ENCODE measurements at regions not wholly inside any gene's neighbourhood (a gene's known extent, or its start where the extent isn't known, plus 50 kb on each side); places are given as distances from the start of the nearest gene placed in this dataset.

GRCh38 chr12:105580821-105581352 lies 250.4 kb downstream of the C12orf75 start:
- TF ChIP-seq, protein P1, sequence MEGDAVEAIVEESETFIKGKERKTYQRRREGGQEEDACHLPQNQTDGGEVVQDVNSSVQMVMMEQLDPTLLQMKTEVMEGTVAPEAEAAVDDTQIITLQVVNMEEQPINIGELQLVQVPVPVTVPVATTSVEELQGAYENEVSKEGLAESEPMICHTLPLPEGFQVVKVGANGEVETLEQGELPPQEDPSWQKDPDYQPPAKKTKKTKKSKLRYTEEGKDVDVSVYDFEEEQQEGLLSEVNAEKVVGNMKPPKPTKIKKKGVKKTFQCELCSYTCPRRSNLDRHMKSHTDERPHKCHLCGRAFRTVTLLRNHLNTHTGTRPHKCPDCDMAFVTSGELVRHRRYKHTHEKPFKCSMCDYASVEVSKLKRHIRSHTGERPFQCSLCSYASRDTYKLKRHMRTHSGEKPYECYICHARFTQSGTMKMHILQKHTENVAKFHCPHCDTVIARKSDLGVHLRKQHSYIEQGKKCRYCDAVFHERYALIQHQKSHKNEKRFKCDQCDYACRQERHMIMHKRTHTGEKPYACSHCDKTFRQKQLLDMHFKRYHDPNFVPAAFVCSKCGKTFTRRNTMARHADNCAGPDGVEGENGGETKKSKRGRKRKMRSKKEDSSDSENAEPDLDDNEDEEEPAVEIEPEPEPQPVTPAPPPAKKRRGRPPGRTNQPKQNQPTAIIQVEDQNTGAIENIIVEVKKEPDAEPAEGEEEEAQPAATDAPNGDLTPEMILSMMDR (IDR thresholded peaks at IDR 0.05) = no peak
- DNase-seq (peak in 1 of 3 donors; percentile 33), ATAC-seq (peak; percentile 92)
- Histone ChIP-seq H3K4me3 (no peak overlapping the region), H3K9me3 (no peaks in the 10 kb centered on the region), H3K36me3 (ENCODE audit: low read depth) (no peaks in the 10 kb centered on the region), H3K4me1 (ENCODE audit: low read depth) (no peaks in the 10 kb centered on the region)
- intact Hi-C loops (cut with DNase I, micrococcal nuclease) = no loop called here

DNA sequence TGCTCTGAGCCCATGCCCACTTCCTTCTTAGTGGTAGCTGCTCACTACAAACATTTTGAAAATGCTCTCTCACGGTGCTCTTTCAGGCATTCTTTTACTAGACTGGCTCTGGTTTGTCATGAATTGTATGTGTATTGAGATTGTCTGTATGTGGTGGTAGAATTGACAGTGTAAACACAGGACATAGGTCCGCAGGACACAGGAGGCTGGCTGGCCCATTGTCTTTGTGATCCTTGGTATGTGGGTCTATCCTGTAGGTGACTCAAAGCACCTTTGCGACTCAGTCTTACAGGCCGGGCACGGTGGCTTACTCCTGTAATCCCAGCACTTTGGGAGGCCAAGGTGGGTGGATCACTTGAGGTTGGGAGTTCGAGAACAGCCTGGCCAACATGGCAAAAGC lies 250.9 kb downstream of the C12orf75 start:
- no peaks in the 10 kb centered on the region for H3K9me3 ChIP-seq
- H3K36me3 ChIP-seq (ENCODE audit: low read depth) = no peaks in the 10 kb centered on the region
- no peaks in the 10 kb centered on the region for H3K4me1 ChIP-seq (ENCODE audit: low read depth)
- H3K4me3 ChIP-seq = no peak overlapping the region
- ATAC-seq = peak; percentile 9
- intact Hi-C loops (cut with DNase I, micrococcal nuclease) = no loop called here
- DNase-seq = no peak
- TF ChIP-seq, protein P1 (IDR thresholded peaks at IDR 0.05) = no peak

GRCh38 chr12:105585107-105585506 lies 254.6 kb downstream of the C12orf75 start:
- TF ChIP-seq, protein P1 (IDR thresholded peaks at IDR 0.05) = no peak
- DNase-seq (no peak), ATAC-seq (no peak)
- Histone ChIP-seq H3K4me3 (no peak overlapping the region), H3K4me1 (ENCODE audit: low read depth) (no peaks in the 10 kb centered on the region), H3K9me3 (no peaks in the 10 kb centered on the region), H3K36me3 (ENCODE audit: low read depth) (no peaks in the 10 kb centered on the region)
- intact Hi-C loops (cut with DNase I, micrococcal nuclease) = no loop called here

DNA sequence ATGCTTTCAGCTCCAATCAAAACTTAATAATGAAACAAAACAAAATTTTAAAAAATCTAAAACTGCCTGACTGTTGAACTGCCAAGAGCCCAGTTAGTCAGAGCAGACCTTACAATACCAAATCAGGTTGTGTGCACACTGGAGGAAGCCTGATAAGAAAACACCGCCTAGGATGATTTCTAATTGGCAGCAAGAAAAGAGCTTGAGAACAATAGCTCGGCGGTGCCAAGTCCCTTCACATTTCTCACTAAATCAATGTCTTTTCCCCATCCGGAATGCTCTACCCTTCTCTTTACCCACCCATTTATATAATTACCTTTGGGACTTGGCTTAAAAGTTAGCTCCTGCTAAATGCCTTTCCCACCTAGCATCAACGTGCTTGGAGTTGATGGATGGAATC lies 256.7 kb downstream of the C12orf75 start:
- intact Hi-C loops (cut with DNase I, micrococcal nuclease) = no loop called here
- no peak for DNase-seq

DNA sequence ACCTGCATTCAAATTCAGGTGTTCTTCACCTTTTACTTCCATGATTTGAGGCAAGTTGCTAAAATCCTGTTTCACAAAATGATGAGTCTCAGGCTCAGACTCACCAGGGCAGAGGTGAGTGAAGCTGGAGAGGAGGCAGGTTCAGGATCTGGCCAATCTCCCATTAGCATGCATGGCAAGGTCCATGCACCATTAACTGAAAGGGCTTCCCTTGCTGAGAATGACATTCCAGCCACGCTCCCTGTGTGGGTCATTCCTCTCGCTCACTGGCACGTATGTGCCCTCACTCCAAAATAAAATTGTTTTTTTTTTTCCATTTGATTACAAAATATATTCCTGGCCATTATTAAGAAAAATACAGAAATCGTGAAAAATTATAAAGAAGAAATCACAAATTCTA lies 257.6 kb downstream of the C12orf75 start:
- Histone ChIP-seq H3K36me3 (ENCODE audit: low read depth) (no peaks in the 10 kb centered on the region), H3K4me3 (no peak overlapping the region), H3K9me3 (no peaks in the 10 kb centered on the region), H3K4me1 (ENCODE audit: low read depth) (no peaks in the 10 kb centered on the region)
- intact Hi-C loops (cut with DNase I, micrococcal nuclease) = no loop called here
- DNase-seq = no peak
- TF ChIP-seq, protein P1 (IDR thresholded peaks at IDR 0.05) = no peak
- no peak for ATAC-seq

More for the DNA sequence above, 256.7 kb downstream of the C12orf75 start:
- ATAC-seq = no peak
- Histone ChIP-seq H3K9me3 (no peaks in the 10 kb centered on the region), H3K4me1 (ENCODE audit: low read depth) (no peaks in the 10 kb centered on the region), H3K4me3 (no peak overlapping the region), H3K36me3 (ENCODE audit: low read depth) (no peaks in the 10 kb centered on the region)
- TF ChIP-seq, protein P1 (IDR thresholded peaks at IDR 0.05) = no peak

DNA sequence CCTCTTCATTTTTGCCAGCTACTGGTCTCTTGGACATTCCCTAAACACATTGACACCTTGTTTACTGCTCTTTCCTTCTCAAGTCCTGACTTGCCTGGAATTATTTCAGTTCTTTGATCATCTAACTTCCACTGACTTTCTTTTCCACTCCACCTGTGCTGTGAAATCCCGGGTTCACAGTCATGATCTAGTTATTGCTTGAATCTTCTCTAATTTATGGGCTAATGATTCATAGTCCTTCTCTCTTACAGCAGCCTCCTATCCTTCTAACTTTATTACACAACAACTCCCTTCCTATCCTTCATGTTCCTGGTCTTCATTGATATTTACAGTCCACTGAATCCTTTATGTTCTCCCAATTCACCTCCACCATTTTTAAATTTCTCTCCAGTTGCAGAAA lies 260.1 kb downstream of the C12orf75 start:
- Histone ChIP-seq H3K36me3 (ENCODE audit: low read depth) (no peaks in the 10 kb centered on the region), H3K9me3 (no peaks in the 10 kb centered on the region), H3K4me1 (ENCODE audit: low read depth) (no peaks in the 10 kb centered on the region), H3K4me3 (no peak overlapping the region)
- ATAC-seq (no peak), DNase-seq (no peak)
- TF ChIP-seq, protein P1 (IDR thresholded peaks at IDR 0.05) = no peak
- intact Hi-C loops (cut with DNase I, micrococcal nuclease) = no loop called here

Measured in mucosa of descending colon (tissue), 3 donors.